ENCODE measurements at regions not wholly inside any gene's neighbourhood (a gene's known extent, or its start where the extent isn't known, plus 50 kb on each side); places are given as distances from the start of the nearest gene placed in this dataset.

- H3K27me3 ChIP-seq = no peaks in the 10 kb centered on the region
- no peak overlapping the region for H3K4me3 ChIP-seq
- no peaks in the 10 kb centered on the region for H3K4me1 ChIP-seq
- TF ChIP-seq POLR2A (IDR thresholded peaks at IDR 0.05) (no peak), EP300 (IDR thresholded peaks at IDR 0.05) (no peak), CTCF (IDR thresholded peaks at IDR 0.05) (no peak)
- no peaks in the 10 kb centered on the region for H3K36me3 ChIP-seq
- DNase-seq (ENCODE audit: low spot score in 2 of 2) = no peak
- peaks cover 0 to 9% (median 0%) of the 10 kb centered on the region in 4 donors for H3K9me3 ChIP-seq
- H3K27ac ChIP-seq = no peak overlapping the region
- WGBS, 2 donors = 56 to 73% methylated on average over 1 of the region's 1 CpG
Measured at GRCh38 chr10:31635009-31635408, 293.6 kb downstream of the ARHGAP12 start.

- no peak overlapping the region for H3K4me3 ChIP-seq
- TF ChIP-seq POLR2A (IDR thresholded peaks at IDR 0.05) (no peak), EP300 (IDR thresholded peaks at IDR 0.05) (no peak), CTCF (IDR thresholded peaks at IDR 0.05) (no peak)
- H3K27ac ChIP-seq = no peak overlapping the region
- no peak for DNase-seq (ENCODE audit: low spot score in 2 of 2)
- no peaks in the 10 kb centered on the region for H3K36me3 ChIP-seq
- WGBS, 2 donors = 62 to 68% methylated on average over 4 of the region's 4 CpGs
- H3K27me3 ChIP-seq = no peaks in the 10 kb centered on the region
- H3K9me3 ChIP-seq = peaks cover 0 to 18% (median 0%) of the 10 kb centered on the region in 4 donors
- H3K4me1 ChIP-seq = no peaks in the 10 kb centered on the region
Measured at GRCh38 chr10:31630861-31631567, 297.6 kb downstream of the ARHGAP12 start.

GRCh38 chr10:31625566-31625965 is 303.1 kb downstream of the ARHGAP12 start:
- no peak for DNase-seq (ENCODE audit: low spot score in 2 of 2)
- H3K27ac ChIP-seq = no peak overlapping the region
- H3K4me3 ChIP-seq = no peak overlapping the region
- no peaks in the 10 kb centered on the region for H3K27me3 ChIP-seq
- TF ChIP-seq CTCF (IDR thresholded peaks at IDR 0.05) (no peak), POLR2A (IDR thresholded peaks at IDR 0.05) (no peak), EP300 (IDR thresholded peaks at IDR 0.05) (no peak)
- 79 to 83% methylated on average over 4 of the region's 4 CpGs for WGBS, 2 donors
- H3K9me3 ChIP-seq = peaks cover 0 to 28% (median 2%) of the 10 kb centered on the region in 4 donors
- no peaks in the 10 kb centered on the region for H3K36me3 ChIP-seq
- peaks cover 0 to 23% (median 0%) of the 10 kb centered on the region in 4 donors for H3K4me1 ChIP-seq

- no peaks in the 10 kb centered on the region for H3K27me3 ChIP-seq
- peak overlapping the region in 1 of 4 donors; percentile 74 for H3K27ac ChIP-seq
- DNase-seq (ENCODE audit: low spot score in 2 of 2) = no peak
- H3K4me1 ChIP-seq = peaks cover 0 to 33% (median 2%) of the 10 kb centered on the region in 4 donors
- no peaks in the 10 kb centered on the region for H3K36me3 ChIP-seq
- H3K9me3 ChIP-seq = peaks cover 0 to 28% (median 2%) of the 10 kb centered on the region in 4 donors
- no peak for TF ChIP-seq CTCF (IDR thresholded peaks at IDR 0.05)
- no peak for TF ChIP-seq POLR2A (IDR thresholded peaks at IDR 0.05)
- no peak for TF ChIP-seq EP300 (IDR thresholded peaks at IDR 0.05)
- H3K4me3 ChIP-seq = no peak overlapping the region
Measured at GRCh38 chr10:31624611-31625010, 304.0 kb downstream of the ARHGAP12 start.

GRCh38 chr10:31623947-31624346 is 304.7 kb downstream of the ARHGAP12 start:
- Histone ChIP-seq H3K9me3 (peaks cover 0 to 28% (median 2%) of the 10 kb centered on the region in 4 donors), H3K36me3 (no peaks in the 10 kb centered on the region), H3K27me3 (no peaks in the 10 kb centered on the region), H3K4me3 (no peak overlapping the region), H3K4me1 (peaks cover 0 to 40% (median 5%) of the 10 kb centered on the region in 4 donors), H3K27ac (peak overlapping the region in 2 of 4 donors; percentile 62 to 74)
- 86 to 87% methylated on average over 2 of the region's 2 CpGs for WGBS, 2 donors
- no peak for DNase-seq (ENCODE audit: low spot score in 2 of 2)
- TF ChIP-seq CTCF (IDR thresholded peaks at IDR 0.05) (no peak), EP300 (IDR thresholded peaks at IDR 0.05) (no peak), POLR2A (IDR thresholded peaks at IDR 0.05) (no peak)
